ENCODE measurements at regions not wholly inside any gene's neighbourhood (a gene's known extent, or its start where the extent isn't known, plus 50 kb on each side); places are given as distances from the start of the nearest gene placed in this dataset.
A peak's percentile ranks its signal among the peaks of the same experiment; 100 is the strongest.

GRCh38 chr12:85695097-85695715 is 141.0 kb downstream of the RASSF9 start:
- WGBS, 2 donors, result 41 to 42% methylated on average over 4 of the region's 4 CpGs
- H3K9me3 ChIP-seq, result no peaks in the 10 kb centered on the region

DNA sequence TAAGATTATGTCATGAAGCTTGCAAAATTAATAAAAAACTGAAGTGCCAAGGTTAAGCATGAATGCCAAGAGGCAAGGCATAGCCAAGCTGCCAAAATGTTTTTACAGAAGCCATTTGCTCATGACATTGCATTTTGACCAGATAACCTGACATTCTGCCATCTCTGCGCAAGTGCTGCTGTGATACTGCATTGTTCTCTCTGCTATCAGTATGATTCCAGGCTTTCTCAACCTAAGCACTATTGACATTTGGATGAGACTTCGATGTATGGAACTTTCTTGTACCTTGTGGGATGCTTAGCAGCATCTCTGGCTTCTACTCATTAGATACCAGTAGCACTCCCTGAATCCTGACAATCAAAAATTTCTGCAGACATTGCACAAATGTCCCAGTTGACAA is 139.2 kb downstream of the RASSF9 start:
- no peak for TF ChIP-seq CTCF (IDR thresholded peaks at IDR 0.05)
- TF ChIP-seq POLR2A (IDR thresholded peaks at IDR 0.05), result no peak
- H3K27ac ChIP-seq, result no peak overlapping the region
- H3K4me1 ChIP-seq, result no peaks in the 10 kb centered on the region
- no peaks in the 10 kb centered on the region for H3K36me3 ChIP-seq
- no peaks in the 10 kb centered on the region for H3K9me3 ChIP-seq
- H3K4me3 ChIP-seq (replicated peaks in 1 of 3), result no peak overlapping the region
- intact Hi-C loops (cut with DNase I), result no loop called here
- no peaks in the 10 kb centered on the region for H3K27me3 ChIP-seq
- 91 to 96% methylated on average over 2 of the region's 2 CpGs for WGBS, 2 donors
- DNase-seq, result no peak

More at GRCh38 chr12:85695097-85695715, 141.0 kb downstream of the RASSF9 start:
- no peak for DNase-seq
- H3K36me3 ChIP-seq, result no peaks in the 10 kb centered on the region
- H3K27me3 ChIP-seq, result no peaks in the 10 kb centered on the region
- no peak for TF ChIP-seq CTCF (IDR thresholded peaks at IDR 0.05)
- TF ChIP-seq POLR2A (IDR thresholded peaks at IDR 0.05), result no peak
- intact Hi-C loops (cut with DNase I), result no loop called here
- H3K4me3 ChIP-seq (replicated peaks in 1 of 3), result no peak overlapping the region
- no peak overlapping the region for H3K27ac ChIP-seq
- no peaks in the 10 kb centered on the region for H3K4me1 ChIP-seq

- Histone ChIP-seq H3K9me3 (no peaks in the 10 kb centered on the region), H3K36me3 (no peaks in the 10 kb centered on the region), H3K4me3 (replicated peaks in 1 of 3) (no peak overlapping the region), H3K4me1 (no peaks in the 10 kb centered on the region), H3K27me3 (no peaks in the 10 kb centered on the region), H3K27ac (no peak overlapping the region)
- 58 to 67% methylated on average over 1 of the region's 1 CpG for WGBS, 2 donors
- no peak for DNase-seq
- no peak for TF ChIP-seq POLR2A (IDR thresholded peaks at IDR 0.05)
- TF ChIP-seq CTCF (IDR thresholded peaks at IDR 0.05), result no peak
- intact Hi-C loops (cut with DNase I), result no loop called here
Measured at GRCh38 chr12:85698937-85699336, 137.3 kb downstream of the RASSF9 start.

- WGBS, 2 donors, result 95% methylated on average over 11 of the region's 11 CpGs
- Histone ChIP-seq H3K36me3 (no peaks in the 10 kb centered on the region), H3K27me3 (no peaks in the 10 kb centered on the region), H3K4me3 (replicated peaks in 1 of 3) (no peak overlapping the region), H3K4me1 (no peaks in the 10 kb centered on the region), H3K27ac (no peak overlapping the region), H3K9me3 (no peaks in the 10 kb centered on the region)
- TF ChIP-seq CTCF (IDR thresholded peaks at IDR 0.05) (no peak), POLR2A (IDR thresholded peaks at IDR 0.05) (no peak)
- intact Hi-C loops (cut with DNase I), result no loop called here
- DNase-seq, result no peak
Measured at GRCh38 chr12:85708775-85709174, 127.4 kb downstream of the RASSF9 start.

DNA sequence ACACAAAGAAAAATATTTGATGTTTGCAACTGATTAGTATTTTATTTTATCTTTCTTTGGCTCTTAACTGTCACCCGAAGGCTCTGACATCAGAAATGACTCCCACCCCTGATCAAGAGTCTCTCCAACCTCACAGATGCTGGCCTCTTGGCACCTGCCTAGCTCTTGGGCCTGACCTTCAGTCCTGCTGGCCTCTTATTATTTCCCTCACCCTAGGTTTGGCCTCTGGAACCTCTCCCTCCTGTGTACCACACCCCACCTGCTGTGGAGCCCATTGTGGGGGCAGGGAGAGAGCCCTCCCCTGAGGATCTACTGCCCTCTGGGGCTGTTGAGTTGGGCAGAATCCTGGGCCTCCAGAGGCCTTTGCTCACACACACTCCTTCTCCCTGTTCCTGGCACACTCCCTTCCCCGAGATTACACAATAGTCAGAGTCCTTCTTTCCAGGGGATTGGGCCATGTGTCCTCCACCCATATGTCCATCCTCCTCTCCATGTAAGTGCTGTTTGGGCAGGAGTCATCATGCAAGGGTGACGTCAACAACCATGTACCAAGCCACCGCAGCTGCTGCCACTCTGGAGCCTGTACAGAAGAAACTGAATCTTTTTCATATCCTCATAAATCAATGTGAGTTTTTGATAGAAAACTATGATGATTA is 124.3 kb downstream of the RASSF9 start:
- H3K27me3 ChIP-seq, result no peaks in the 10 kb centered on the region
- H3K36me3 ChIP-seq, result no peaks in the 10 kb centered on the region
- intact Hi-C loops (cut with DNase I), result no loop called here
- peak in 1 of 2 donors; percentile 1 for DNase-seq
- TF ChIP-seq POLR2A (IDR thresholded peaks at IDR 0.05), result no peak
- no peak for TF ChIP-seq CTCF (IDR thresholded peaks at IDR 0.05)
- no peaks in the 10 kb centered on the region for H3K4me1 ChIP-seq
- no peak overlapping the region for H3K27ac ChIP-seq
- H3K9me3 ChIP-seq, result no peaks in the 10 kb centered on the region
- 85 to 94% methylated on average over 4 of the region's 4 CpGs for WGBS, 2 donors
- no peak overlapping the region for H3K4me3 ChIP-seq (replicated peaks in 1 of 3)
